Neural cell (in vitro differentiated cells): ENCODE measurements at regions not wholly inside any gene's neighbourhood (a gene's known extent, or its start where the extent isn't known, plus 50 kb on each side); places are given as distances from the start of the nearest gene placed in this dataset.

ENCODE experiments used
- SMC3 ChIP-seq: fragments of 450-650 bp; conservative IDR thresholded peaks from 2 replicates; pipeline ENCODE4 v1.6.1; 2014; ENCODE audit warnings: antibody characterized with exemption, mild to moderate bottlenecking, moderate library complexity; ENCODE audit not compliant: poor library complexity
- TAF1 ChIP-seq: IDR thresholded peaks from 2 replicates; pipeline ENCODE4 v1.6.1; 2012; ENCODE audit warnings: low read depth

- TF ChIP-seq SMC3 (no peak), TAF1 (no peak)
Observed at GRCh38 chr2:205906419-205906818, 179.6 kb downstream of the INO80D start.
